HG03280 (cell line): ENCODE measurements at regions not wholly inside any gene's neighbourhood (a gene's known extent, or its start where the extent isn't known, plus 50 kb on each side); places are given as distances from the start of the nearest gene placed in this dataset.

ENCODE experiments used
- ATAC-seq: cut with Tn5 transposase; IDR thresholded peaks from one replicate; pipeline ENCODE4 v1.9.1; 2021; ENCODE audit warnings: mild to moderate bottlenecking, moderate library complexity; ENCODE audit not compliant: unreplicated experiment

DNA sequence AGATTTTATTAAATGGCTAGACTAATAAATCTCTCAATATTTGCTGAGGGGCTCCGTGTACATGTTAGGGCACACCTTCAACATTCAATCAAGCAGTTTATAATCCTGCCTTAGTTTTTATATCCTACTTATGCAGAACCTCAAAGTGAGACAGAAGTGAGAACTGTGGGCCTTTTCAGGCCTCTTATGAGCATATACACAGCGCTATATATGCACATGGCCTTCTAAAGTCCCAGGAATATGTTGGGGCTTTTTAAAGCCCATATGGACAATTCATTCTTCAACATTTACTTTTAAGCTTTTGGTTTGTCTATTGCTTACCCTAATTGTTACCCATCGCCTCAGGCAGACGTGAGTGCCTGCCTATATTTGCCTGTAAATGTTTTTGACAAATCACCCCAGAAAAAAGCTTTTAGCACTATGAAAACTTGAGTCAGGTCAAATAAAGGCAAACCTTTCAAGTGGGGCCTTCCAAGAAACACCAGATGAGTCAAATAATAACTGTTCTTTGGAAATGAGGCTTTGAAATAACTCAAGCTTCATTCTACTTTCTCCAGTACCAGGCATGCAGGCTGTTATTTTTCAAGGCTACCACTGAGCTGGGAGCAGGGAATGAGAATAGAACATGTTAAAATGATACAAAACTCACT, 58.2 kb downstream of the ESM1 start:
- no peak for ATAC-seq

DNA sequence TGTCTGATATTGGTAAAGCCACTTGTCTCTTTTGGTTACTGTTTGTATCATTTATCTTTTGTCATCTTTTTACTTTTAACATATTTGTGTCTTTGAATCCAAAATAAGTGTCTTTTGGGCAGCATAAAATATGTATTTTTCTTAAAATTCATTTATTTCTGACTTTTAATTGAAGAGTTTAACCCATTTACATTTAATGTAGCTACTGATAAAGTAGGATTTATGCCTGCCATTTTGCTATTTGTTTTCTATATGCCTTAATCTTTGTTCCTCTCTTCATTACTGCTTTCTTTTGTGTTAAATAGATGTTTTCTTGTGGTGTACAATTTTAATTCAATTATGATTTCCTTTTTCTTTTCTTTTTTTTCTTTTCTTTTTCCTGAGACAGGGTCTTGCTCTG, 60.9 kb downstream of the ESM1 start:
- ATAC-seq: no peak

DNA sequence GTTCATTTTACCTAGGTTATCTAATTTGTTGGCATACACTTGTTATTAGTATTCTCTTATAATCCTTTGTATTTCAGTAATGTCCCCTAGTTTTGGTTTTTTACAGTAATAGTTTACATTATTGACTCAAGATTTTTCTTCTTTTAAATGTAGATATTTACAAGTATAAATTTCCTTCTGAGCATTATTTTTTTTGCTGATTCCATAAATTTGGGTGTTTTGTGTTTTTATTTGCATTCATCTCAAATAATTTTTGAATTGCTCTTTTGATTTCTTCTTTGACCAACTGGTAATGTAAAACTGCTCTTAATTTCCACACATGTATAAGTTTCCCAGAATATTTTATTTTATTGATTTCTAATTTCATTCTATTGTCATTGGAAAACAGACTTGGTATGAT, 68.1 kb downstream of the ESM1 start:
- no peak for ATAC-seq

DNA sequence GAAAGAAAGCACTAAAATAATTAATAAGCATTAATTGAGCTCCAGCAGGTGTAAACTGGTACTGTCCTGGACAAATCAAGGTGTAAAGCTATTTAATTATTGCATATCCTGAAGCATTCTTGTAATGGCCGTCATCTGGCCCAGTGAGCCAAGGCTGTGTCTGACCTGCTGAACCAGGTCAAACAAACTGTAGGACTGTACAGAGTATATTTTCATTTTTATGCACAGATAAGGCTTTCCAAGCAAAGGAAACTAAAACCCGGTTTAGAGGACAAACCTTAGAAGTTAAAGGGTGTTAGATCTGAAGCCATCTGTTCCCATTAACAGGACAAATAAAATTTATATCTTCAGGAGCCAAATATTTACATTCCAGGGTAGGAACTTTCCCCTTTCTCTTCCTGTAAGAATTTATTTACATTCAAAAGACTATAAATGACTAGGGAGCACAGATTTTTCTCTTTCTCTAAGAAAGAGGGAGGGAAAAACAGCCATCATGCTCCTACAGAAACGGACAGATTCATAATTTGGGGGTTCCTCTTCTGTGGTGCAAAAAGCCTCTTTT, 69.8 kb downstream of the ESM1 start:
- no peak for ATAC-seq

DNA sequence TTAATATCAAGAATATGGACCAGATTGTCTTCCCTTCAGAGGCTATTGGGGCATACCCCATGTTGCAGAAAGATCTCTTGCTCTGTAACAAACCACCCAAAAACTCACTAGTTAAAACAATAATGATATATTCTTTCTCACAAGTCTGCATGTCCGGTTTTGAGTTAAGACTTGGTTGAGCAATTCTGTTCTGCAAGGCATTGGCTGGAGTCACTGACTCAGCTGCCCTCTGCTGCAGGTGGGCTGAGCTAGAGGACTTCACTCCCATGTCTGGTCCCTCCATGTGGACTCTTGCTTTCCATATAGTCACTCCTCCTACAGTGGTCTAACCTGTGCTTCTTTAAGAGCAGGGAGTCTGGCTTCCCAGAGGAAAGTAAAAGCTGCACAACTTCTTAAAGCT, 73.4 kb downstream of the ESM1 start:
- no peak for ATAC-seq

DNA sequence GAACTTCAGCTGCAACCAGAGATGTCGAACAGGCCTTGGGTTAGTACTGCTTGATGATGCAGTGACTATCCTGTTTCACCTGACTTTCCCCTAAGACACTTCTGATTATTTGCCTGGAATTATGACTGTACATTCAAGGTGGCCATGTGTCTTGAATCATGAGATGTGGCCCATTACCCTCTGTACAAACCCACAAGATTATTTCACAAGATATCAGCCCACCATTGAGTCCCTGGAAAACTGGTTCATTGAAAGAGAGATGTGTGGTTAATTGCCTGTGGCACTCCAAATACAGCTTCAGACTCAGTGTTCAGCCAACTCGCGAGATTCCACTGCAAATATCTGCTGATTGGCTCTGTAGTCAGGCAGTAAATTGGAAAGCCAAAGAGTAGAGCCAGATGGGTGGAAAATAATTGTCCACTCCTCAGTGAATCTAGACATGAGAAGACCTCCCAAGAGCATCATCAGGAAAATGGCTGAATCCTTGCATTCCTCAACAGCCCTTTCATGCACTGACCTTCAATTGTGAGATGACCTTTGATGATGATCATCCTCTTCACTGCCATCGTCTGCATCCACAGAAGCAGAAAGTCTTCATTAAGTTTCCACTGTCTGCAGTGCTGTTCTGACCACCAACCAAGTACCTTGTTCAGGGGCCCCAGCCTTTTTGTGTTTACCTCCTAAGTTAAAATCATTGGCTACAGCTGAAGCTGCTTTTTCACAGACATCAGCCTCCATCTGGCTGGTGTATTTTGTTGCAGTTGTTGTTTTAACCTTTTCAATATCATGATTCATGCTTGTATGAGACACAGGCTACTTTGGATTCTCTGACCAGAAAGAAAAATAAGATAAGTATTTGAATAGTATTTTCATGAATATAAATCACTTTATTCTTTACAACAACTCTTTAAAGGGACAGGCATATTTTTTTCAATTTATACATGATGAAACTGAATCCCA, 75.2 kb downstream of the ESM1 start:
- ATAC-seq: no peak

DNA sequence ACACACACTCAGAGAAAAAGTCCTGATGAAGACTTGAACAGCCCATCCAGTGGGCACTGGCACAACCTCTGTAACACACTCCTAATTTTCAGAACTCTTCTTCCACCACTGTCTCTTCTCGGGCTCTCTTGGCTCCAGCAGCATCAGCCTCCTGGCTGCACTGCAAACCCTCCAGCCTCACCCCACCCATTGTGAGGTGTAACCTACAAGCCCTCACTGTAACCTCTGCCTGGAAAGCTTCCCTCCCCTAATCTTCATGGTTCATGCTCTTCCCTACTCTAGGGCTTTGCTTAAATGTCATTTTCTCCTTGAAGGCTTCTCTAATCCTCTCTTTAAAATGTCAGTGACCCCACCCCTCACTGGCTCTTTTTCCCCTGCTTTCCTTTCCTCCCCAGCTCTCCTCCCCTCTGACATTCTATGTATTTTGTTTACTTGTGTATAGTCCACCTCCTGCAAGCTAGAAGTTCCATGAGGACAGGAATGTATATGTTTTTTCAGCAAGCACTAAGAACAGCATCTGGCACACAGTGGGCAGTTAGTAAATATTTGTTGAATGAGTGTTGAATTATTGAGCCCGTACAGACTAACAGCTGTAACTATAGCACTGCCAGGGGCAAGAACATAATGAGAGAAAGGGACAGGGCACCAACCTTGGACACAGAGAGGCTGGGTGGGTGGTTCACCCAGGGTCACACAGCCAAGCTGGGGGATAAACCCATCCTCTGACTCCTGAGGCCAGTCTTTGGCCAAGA, 76.4 kb downstream of the ESM1 start:
- no peak for ATAC-seq

DNA sequence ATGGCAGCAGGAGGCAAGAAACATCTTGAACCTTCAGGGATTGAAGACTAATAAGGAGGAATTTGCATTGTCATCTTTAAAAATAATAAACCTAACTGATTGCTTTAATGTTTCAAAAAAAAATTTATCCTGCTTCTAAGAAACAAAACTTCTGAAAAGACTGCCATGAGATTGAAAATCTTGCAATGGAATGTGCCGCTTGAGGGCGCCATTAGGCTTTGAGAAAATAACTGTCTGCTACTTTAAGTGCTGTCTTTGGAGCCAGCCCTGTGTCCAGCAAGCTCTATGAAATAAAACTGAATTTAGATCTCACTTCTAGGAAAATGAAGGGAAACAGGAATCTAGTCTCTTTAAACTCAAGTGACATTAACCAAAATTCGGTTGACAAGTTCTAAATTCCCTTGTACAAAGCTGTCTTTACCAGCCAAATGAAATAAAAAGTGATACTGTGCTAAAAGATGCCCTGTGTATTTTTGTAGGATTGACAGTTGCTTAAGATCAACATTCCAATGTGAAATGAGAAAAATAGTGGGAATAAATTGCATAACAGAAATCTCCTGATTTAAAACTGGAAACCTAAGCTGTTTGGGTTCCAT, 79.4 kb downstream of the ESM1 start:
- ATAC-seq: no peak

DNA sequence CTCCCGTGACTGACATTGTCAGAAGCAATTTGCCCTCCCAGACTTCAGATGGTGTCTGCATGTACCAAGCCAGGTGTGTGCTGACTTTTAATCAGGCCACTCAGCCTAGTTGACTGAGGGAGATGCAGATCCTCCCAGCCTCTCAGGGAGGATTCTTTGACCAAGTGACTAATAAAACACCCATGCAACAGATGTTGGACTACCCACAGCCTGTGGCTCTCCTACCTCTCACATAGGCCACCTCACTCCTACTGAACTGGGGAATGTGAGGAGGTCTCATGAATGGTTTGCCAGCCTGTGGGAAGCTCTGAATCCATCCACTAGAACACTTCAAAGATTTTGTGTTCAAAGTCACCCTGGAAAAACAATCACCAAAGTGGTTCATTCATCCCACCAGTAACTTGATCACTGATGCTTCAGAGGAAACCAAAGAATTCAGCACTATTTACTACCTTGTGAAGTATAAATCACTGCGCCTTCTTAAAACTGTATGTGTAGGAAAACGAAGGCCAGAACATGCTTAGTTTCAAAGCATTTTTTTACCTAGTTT, 80.1 kb downstream of the ESM1 start:
- no peak for ATAC-seq

DNA sequence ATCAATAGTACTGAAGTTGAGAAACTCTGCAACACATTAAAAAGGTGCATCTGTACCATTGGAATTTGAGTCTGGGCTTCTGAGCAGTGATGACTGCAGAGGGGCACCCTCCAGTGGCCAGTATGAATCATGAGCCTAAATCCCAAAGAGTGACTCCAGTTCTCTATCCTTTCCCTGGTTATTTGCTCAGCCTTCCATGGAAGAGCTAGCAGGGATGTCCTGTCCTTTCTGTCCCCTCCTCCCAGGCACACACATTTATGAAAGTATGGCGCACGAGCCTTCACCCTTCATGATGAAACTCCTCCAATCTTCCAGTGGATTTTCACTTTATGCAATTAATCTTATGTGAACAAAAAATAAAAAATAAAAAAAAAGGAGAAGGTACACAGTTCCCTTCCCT, 81.0 kb downstream of the ESM1 start:
- ATAC-seq: no peak

DNA sequence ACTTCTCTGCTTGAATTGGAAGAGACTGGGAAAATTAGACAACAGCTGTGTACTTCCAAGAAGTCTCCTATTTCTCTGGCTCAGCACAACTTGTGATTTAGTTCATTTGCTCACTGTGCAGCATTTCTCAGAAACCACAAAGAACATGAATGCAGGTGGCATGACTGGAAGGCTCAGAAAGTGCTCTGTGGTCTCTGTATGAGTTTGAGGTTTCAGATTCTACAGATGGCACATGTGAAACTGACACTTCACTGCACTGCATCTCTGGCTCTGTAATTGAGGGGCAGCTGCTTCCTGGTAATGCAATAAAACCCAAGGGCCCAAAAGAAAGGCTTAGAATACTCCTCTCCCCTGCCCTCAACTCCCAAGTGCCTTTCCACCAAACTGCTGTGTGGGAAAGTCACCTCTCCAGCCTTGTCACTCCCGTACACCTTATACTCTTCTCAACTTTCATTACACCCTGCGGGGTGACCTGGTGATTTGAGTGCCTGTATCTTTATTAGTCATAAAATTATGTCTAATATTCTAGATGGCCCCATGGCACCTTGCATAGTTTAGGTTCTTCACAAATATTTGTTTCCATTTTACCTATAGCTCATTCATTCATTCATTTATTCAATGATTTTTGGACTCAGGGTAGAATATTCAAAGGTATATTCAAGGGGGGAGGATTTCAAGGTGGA, 82.5 kb downstream of the ESM1 start:
- ATAC-seq: peak; percentile 99

DNA sequence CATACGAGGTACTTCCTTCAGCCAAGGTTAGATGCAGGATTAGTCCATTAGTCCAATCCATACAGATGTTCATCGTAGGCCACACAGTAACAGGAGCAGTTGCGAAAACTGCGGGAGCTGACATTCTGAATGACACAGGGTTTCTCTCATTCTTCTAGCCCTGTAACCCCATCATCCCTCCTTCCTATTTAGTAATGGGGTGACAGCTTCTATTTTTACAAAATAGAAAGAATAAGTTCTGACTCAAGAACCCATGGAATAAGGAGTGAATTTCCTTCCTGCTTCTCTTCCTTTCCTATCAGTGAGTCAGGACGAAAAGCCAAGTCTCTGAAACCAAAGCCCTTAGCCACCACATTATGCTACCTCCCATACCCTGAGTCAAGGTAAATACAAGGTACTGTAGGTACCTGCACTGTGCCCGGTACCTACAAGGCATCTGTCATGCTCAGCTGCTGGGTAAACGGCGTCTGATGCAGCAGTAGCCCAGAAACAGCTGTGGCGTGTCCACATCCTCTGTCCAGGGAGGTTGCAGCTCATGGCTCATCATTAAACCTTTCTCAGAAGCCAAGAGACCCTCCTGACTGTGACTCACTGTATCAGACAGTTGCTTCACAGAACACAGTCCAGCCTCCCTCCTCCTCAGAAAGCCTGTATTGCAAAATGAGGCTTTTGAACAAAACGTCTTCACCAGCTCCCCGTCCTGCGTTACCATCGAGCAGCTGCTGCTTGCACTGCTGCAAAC, 84.2 kb downstream of the ESM1 start:
- ATAC-seq: no peak

DNA sequence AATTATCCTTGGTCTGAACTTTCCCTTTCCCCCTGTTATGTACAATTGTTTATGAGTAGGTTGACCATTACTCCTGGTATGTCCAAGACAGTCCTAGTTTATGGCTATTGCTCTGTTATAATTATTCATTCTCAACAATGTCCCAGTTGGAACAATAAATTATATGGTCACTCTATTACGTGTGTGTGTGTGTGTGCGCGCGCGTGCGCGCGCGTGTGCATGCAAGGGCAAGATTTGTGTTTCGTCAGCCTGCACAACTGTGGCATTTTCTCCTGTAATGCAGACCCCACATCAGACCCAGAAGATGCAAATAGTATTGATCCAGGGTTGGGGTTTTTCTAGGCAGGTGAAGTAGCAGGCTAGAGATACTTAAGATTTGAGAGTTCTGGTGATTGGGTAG, 88.4 kb downstream of the ESM1 start:
- no peak for ATAC-seq

DNA sequence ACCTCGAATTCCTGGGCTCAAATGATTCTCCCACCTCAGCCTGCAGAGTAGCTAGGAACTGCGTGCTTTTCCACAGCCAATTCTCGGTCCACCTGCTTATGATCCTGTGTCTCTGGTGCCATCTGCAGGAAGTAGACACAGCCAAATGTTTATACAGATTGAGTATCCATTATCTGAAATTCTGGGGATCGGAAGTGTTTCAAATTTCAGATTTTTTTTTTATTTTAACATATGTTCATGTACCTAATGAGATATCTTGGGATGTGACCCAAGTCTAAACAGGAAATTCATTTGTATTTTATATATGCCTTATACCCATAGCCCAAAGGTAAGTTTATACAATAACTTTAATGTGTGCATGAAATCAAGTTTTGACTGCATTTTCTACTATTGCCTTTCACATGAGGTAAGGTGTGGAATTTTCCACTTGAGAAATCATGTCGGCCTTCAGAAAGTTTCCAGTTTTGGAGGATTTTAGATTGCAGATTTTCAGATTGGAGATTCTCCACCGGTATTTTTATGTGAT, 89.5 kb downstream of the ESM1 start:
- ATAC-seq: no peak

DNA sequence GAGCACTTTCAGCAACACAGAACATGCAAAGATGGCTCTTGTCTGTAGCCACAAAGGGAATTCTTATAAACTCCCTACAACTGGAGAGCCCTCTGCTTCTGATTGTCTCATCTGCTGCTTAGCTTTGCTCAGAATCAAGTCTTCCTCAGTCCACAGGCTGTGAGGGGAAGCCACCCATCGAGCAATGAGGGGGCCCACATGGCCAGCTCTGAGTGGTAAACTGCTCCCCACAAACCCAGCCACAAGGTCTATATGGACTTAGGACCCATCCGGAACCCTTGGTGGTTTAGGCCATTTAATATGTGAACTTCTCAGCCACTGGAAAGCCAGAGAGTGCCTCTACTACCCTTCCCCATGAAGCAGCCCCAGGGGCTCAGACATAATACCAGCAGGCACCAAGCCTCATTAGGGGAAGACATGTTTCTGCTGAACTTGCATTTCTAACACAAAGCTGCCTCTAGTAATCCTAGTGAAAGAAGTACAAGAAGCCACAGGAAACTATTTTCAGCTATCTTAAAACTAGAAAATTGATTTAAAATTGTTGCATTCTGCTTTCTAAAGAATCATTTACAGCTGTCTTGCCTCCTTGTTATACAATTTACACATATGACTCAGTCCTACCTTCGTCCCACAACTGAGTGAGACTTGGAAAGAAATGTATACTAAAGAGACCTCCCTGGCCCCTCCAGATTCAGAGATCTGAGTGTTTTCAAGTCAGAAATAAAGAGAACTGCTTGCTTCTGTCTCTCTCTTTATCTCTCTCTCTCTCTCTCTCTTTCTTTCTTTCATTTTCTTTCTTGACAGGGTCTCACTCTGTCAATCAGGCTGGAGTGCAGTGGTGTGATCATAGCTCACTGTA, 90.2 kb downstream of the ESM1 start:
- ATAC-seq: no peak

DNA sequence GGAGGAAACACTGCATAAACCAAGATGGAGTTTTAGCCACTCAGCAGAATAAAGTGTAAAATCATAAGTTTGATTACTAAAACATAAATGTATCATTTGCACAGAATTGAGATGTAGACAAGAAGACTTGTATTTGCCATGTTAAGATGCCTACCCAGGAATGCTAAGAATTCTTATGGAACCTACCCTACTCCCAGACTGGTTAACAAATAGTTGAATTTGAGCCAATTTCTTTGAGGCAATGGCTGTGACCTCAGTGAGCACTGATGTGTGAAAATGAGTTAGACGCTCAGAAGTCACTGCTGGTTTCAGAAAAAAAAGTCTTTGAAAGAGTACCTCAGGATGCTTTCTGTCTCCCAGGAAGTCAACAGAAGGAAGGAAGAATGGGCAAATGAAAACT, 95.6 kb downstream of the ESM1 start:
- ATAC-seq: no peak

DNA sequence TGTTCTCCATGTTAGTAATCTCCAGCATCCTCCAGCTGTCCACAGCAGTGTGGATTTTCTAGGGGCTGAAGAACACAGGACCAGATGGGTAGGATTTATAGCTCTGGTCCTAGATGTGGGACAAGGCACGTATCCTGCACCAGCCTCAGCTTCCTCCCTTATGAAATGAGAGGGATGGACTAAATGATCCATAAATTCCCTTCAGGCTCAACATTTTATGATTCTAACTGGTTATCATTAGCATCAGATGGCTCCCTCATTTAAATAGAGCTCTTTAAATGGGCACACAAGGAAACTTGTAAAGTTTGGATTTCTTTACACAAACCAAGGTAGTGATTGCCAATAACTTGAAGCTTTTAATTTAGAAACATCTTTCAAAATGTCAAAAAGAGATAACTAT, 97.7 kb downstream of the ESM1 start:
- ATAC-seq: no peak

DNA sequence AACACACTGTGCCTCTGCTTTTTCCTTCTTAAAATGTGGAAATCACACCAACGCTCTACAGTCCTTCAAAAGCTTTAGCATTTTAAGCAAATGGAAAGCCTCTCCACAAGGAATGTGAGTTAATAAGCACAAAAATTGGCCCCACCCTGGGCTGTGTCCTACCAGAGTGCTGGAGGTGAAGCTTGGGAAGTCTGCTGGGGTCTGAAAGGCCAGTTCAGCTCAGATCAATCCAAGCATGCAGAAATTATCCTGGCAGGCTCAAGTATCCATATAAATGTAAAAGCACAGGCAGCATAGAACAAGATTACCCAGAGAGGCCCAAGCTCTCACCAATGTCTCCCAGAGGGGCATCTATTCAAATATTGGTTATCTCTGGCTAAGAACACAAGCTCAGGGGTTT, 98.5 kb downstream of the ESM1 start:
- no peak for ATAC-seq
